ENCODE measurements at regions not wholly inside any gene's neighbourhood (a gene's known extent, or its start where the extent isn't known, plus 50 kb on each side); places are given as distances from the start of the nearest gene placed in this dataset.
"Not testable (repeated sequence)": the region's sequence is repeated elsewhere in the genome, so short reads cannot be mapped to it uniquely, and the experiment has no call there.

DNA sequence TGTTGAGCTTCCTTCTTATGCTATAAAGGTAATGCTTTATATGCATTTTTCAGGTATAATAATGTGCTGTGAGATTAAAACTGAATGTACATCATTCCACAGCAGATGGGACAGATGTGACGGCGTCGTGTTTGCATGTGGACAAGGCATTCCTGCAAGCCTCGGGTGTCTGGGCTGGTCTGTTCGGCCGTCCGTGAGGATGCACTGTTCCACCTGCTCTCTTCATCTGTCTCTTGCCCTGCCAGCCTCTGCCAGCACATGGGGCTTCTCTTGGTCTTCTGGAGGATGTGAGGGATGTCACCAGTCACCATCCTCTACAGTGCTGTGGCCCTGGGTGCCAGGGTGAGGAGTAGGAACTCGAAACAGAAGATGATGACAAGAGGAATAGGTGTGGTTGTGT, 223.2 kb downstream of the ERMARD start:
- FAIRE-seq, result no peak
- DNase-seq (ENCODE audit: insufficient read length, low spot score), result no peak

DNA sequence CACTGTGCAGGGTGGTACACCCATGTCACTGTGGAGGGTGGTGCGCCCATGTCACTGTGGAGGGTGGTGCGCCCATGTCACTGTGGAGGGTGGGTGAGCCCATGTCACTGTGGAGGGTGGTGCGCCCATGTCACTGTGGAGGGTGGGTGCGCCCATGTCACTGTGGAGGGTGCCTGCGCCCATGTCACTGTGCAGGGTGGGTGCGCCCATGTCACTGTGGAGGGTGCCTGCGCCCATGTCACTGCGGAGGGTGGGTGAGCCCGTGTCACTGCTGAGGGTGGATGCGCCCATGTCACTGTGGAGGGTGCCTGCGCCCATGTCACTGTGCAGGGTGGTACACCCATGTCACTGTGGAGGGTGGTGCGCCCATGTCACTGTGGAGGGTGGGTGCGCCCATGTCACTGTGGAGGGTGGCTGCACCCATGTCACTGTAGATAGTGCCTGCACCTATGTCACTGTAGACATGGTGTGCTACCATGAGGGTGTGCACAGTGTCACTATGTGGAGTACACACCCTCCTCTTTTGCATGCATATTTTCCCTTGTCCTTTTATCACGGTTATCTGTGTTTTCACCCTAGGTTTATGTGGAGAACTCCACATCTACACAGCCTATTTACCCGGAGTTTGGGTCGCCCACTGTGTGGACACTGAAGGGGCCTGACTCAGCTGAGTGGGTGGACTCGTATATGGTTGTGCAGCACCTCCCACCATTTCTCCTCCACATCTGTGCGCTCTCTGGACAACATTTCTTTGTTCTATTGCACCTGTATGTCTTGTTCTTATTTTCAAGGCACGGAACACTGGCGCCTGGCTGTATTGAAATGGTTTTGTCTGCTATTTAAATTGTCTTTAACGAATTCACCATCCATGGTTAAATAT, 222.4 kb downstream of the ERMARD start:
- DNase-seq (ENCODE audit: insufficient read length, low spot score); FAIRE-seq: not testable (repeated sequence)

DNA sequence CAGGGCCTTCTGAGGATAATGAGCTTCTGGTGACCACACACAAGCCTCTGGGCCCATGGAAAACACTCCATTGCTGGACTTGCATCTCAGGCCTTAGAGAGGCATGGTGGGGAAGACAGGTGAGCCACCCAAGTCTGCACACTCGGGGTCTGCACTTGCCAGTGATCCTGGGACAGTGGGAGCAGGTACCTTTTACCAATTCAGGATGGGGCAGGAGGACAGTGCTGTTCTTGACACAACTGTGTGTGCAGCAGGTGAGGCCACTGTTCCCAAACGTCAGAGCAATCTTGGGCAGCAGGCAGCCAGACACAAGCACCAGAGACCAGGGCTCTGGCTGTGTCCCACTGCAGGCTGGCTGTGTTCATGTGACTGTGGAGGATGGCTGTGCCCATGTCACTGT, 221.3 kb downstream of the ERMARD start:
- FAIRE-seq (no peak), DNase-seq (ENCODE audit: insufficient read length, low spot score) (no peak)

DNA sequence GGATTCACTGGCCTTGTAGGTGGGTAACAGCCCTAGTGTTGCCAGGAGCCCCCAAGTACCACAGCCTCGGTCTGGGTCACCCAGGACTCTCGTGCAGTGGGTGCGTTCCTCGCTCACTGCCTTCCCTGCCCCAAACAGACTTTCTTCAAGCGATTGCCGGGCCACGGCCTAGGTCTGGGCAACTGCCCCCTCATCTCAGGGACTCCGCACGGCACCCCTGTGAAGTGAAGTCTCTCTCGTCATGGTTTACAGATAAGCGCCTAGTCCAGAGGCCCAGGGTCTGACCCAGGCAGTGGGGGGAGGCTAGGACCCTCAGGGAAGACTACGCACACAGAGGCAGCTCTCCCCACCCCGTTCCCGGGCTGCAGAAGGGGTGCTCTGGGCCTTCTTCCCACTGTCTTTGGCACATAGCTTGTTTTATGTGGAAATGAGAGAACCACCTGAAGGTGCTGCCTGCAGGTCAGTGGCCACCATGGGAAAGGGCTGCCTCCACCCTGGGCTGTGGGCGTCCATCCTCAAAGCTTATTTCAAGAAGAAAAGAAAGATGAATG, 220.8 kb downstream of the ERMARD start:
- FAIRE-seq (no peak), DNase-seq (ENCODE audit: insufficient read length, low spot score) (no peak)

DNA sequence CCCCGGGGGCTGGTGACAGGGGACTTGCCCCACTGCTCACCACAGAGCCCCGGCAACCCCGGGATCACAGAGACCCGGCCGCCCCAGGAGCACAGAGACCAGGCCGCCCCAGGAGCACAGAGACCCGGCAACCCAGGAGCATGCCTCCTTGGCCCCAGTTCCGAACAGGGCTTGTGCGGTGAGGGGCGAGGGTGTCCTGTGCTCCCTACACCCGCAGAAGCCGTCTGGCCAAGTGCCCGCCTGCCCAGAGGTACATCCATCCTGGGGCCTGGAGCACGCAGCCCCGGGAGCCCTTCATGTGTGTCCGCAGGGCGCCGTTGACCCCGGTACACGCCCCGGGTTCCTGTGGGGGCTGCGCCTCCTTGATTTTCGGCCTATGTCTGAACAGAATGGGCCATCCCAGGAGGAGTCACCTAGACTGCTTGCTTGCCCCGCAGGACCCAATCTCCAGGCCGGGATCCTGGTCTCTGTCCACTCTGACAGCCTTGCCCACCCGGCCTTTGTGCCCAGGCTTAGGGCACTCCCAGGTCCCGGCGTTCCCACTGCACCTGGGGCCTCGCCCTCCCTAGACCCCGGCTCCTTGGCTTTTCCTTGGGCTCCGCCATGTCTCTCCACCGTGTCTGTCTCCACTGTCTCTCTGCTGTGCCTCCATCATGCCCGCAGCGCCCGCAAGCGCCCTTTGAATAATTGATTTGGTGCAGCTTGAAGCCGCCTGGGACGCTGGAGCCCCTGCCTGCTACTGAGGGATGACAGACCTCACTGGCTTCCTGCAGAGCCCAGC, 219.8 kb downstream of the ERMARD start:
- FAIRE-seq, result no peak
- no peak for DNase-seq (ENCODE audit: insufficient read length, low spot score)

DNA sequence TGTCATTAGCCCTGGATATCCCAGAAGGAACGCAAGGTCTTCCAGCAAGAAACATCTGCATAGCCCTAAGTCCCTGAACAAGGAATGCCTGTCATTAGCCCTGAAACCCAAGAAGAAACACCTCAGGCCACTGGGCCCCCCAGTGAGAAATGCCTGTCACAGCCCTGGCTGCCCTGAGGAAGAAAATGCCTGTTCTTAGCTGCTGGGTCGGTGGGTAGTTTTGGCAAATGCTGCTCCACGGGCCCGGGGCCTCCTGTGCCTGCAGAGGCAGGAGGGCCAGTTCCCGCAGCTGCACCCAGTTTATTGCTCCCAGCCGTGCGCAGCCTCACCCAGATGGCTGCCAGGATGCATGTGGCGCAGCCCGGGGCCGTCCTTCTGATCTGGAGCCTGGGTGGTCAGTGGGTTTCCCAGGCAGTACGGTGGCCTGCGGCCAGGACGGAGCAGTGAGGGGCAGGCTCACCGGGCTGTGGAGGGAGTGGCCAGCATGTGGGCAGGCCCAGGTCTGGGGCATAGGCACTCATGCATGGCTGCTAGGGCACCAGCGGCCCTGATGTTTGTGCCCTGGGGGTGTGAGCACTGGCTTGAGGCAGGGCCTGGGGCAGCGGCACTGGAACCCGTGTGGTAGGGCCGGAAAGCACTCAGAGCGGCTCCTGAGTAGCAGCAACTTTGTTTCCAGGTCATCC, 219.0 kb downstream of the ERMARD start:
- no peak for FAIRE-seq

DNA sequence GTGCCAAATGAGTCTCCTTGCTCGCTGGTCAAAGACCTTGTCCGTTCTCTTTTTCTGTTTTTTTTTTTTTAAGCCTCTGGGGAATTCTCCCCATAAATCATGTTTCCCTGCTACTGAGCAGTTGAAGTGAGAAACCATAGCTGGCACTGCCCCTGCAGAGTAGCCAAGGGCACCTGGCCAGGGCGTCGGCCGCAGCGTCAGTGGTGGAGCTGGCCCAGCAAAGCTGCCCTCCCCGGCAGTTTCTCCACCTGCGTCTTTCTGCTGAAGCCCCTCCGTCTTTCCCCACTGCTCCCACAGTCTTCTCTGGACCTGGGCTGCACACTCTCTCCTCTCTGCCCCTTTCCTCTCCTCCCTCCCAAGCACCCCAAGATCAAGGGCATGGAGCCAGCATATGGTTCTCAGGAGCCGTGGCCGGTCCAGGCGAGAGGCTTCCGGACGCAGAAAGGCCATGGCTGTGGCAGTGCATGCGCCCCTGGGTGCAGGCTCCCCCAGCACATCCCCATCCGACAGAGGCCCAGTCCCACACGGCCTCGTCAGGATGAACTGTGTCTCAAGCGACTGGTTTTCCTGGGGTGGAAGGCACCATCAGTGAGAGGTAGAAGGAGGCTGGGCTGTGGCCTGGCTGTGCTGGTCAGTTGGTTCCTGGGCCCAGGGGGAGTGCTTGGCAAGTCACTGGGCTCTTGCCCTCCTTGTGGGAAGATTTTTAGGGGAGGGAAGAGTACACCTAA, 218.1 kb downstream of the ERMARD start:
- no peak for FAIRE-seq
- DNase-seq (ENCODE audit: insufficient read length, low spot score), result no peak

More for the DNA sequence above, 219.0 kb downstream of the ERMARD start:
- no peak for DNase-seq (ENCODE audit: insufficient read length, low spot score)

DNA sequence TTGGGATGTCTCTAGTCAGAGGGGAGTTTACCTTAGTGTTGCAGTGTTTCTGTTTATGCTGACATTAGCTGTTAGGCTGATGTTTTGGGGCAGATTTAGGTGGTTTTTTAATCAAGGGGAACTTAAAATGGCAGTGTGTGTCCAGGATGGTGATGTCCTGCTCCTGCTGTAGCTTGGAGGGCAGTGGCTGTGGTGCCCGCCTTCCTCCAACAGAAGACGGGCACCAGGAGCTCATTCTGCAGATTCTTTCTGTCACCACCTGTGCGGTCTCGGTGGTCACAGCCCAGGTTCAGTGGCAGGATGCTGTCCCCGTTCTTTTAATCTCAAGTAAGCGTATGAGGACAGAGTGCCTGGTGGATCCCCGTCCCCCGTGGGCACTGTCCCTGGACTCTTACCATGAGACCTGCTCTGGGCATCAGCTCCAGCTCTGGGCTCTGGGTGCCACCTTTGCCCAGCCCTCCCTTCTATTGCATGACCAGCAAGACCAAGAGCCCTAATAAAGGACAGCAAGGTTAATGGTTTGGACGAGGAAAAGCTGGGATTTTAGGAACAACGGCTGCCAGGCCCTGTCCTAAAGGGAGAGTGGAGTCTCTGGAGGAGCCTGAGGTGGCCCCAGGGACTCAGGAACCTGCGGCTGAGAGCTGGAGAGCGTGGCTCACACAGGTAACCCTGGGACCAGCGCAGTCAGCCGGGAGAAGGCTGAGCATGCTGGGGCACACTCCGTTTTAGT, 217.3 kb downstream of the ERMARD start:
- FAIRE-seq, result no peak
- no peak for DNase-seq (ENCODE audit: insufficient read length, low spot score)

DNA sequence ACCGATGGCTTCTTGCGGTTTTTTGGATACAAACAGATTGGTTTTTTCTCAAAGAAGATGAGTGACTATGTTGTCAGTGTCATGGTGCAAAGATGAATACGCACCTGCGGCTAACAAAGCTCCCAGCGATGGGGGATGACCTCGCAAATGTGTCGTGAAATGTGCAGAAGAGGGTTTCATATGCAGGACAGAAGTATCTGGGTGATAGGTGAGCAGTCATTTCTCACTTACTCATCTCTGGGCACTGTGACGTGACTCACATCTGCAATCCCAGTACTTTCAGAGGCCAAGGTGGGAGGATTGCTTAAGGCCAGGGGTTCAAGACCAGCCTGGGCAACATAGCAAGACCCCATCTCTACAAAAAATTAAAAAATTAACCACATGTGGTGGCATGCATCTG, 216.3 kb downstream of the ERMARD start:
- no peak for FAIRE-seq
- no peak for DNase-seq (ENCODE audit: insufficient read length, low spot score)

DNA sequence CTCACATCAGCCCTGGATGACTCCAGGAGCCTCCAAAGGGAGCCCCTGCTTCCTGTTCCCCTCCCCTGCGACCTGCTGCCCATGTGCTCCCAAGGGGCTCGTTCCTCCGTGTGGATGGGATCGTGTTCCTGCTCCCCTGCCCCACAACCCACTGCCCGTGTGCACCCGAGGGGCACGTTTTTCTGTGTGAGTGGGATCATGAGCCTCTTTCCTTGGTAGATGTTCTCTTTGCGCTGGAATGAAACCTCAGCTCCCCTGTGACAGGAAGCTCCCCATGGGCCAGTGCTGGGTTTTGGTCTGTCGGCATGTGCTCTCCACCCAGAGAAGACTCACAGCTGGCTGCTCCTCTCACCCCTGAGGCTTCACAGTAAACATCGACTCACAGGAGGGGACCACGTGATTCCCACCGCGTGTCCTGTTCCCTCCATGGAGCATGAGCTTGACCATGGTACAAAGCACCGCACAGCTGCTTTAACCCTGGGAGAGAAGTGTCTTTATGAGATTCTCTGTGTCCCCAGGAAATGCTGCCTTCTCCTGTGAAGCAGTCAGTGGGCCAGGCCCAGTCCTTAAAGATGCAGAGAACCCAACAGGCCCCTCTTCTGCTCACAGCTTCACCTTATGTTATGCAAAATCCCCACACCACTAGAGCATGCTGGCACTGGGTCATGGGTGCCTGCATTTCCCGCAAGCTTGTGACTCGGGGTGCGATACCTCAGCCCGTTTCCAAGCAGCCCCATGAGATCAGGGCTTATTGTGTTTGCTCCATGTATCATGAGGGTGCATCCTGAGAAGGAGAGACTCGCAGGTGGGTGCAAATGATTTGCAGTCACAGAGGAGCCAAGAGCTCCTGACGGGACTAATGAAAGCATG, 215.1 kb downstream of the ERMARD start:
- DNase-seq (ENCODE audit: insufficient read length, low spot score), result no peak
- no peak for FAIRE-seq

DNA sequence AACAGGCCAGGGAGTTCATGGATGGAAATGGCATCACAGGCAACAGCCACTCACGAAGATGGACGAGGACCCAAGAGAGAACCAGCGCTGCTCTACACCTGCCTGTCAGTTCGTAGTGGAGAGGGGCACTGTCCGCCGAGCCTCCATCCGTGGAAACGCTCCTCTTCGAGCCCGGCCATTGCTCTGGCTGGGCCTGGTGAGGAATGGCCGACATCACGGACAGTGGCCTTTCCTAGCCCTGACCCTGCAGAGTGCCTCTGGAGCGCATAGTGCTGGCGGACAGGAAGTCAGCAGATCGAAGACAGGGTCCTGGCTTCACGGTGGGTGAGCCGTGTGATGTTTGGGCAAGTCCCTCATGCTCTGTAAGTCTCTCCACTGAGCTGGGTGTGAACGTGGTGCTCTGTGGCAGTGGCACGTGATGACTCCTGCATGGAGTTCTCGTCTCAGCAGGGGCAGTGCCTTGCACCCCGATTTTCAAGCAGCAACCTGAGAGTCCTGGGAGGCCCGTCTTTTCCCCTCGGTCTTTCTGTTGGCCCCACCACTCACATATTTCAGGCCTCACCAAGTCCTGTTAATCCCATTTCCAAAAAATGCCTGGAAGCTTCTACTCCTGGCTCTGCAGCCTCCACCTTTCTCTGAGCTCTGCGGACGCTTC, 214.4 kb downstream of the ERMARD start:
- DNase-seq (ENCODE audit: insufficient read length, low spot score), result no peak
- no peak for FAIRE-seq

DNA sequence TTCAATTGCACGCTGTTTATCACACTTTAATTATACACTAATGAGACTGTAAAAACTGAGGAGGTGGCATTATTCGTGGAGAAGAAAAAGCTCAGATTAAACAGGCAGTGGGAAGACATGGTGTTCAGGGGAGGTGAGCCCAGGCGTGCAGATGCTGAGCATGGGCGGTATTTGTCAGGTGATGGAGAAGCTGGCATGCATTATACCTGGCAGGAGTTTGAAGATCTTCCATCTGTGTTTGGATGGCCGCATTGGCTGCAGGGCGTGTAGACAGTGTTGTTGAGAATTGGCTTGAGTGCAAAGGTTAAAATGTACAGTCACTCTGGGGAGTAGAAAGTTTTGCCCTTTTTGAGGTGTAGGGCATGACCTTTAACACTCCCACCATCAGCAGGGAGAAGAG, 213.8 kb downstream of the ERMARD start:
- DNase-seq (ENCODE audit: insufficient read length, low spot score), result no peak
- FAIRE-seq, result no peak

DNA sequence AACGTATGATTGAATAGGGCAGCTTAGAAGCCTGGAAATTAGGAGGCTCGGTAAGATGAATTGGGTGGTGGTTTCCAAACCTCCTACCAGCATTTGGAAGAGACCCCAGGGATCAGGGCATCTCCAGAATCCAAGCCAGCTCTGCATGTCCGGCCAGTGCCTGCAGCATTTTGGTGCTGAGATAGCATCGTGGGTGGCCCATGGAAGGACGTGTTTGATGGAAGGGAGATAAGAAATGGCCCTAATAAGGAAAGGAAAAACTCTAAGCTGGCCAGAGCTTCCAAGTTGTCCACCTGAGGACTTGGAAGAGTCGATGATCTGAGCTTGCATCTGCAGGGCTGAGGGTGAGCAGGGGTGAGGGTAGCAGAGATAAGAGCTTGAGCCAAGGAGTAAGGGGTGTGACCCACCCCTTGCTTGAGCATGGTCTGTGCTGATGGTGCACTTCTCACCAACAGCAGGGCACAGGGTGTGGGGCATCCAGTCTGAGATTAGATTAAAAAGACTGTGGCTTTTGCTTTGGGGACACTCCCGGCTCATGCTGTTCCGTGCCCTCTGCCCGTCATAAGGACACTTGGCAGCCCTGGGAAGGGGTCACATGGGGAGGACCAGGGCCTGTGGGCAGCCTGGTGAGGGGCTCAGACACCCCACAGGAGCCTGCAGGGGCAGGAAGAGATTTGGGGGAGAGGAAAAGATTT, 213.2 kb downstream of the ERMARD start:
- no peak for FAIRE-seq

DNA sequence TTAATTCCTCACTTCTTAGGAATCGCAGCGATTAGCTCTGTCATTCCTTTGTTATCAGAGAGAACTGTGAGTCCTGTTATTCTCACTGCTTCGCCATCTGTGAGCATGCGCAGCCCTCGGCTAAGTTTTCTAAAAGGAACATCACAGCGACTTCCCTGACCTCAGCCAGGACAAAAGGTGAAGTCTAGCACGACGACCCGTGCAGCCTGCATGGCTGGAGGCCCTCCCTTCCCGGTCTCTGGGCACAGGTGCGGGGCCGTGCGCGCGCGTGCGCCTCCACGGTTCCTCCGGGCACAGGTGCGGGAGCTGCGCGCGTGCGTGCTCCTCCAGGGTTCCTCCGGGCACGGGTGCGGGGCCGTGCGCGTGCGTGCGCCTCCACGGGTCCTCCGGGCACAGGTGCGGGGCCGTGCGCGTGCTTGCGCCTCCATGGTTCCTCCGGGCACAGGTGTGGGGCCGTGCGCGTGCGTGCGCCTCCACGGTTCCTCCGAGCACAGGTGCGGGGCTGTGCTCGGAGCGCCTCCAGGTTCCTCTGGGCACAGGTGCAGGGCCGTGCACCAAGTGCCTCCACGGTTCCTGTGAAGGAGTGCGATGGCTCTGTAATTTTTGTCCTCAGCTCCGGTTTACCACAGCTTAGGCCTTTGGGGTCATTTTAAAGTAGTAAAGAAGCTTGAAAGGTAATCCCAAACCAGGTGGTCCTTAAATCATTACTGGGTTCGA, 212.3 kb downstream of the ERMARD start:
- no peak for DNase-seq (ENCODE audit: insufficient read length, low spot score)
- FAIRE-seq, result no peak

More for the DNA sequence above, 213.2 kb downstream of the ERMARD start:
- no peak for DNase-seq (ENCODE audit: insufficient read length, low spot score)

DNA sequence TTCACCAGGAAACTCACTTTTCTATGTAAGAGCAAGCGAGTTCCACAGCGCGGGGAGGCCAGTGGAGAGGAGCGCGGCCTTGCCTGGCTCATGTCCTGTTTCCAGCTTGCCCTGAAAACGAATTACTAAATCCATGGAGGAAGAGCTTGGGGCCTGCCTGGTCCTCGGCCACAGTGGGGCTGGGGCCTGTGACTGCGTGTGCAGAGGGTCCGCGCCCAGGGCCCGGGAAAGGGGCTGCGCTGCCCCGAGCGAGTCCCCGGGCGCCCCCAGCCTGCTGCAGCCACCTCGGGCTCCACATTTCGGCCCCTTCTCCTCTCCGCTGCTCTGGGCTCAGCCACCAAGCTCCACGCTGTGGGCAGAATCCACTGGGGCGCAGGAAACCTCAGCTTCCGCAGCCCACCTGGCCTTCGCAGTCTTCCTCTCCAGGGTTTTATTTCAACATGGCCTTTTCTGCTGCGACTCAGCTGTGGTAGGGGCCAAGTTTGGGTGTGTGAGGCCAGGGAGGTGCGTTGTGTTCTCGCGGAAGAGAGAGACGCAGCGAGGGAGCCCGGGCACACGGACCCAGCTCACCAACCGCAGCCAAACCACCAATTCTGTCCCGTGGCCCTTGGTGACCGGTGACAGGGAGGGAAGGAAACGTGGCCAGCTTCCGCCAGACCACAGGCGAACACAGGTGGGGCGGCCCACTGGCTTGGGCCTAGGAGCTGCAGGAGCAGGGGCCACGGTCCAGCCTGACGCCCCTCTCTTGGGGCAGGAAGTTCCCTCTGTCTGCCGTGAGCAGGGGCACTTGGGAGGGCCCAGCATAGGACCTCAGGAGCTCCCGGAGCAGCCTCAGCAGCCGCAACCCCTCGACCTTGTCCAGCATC, 211.4 kb downstream of the ERMARD start:
- DNase-seq (ENCODE audit: insufficient read length, low spot score), result no peak
- FAIRE-seq, result no peak
